ENCODE measurements at regions not wholly inside any gene's neighbourhood (a gene's known extent, or its start where the extent isn't known, plus 50 kb on each side); places are given as distances from the start of the nearest gene placed in this dataset.

DNA sequence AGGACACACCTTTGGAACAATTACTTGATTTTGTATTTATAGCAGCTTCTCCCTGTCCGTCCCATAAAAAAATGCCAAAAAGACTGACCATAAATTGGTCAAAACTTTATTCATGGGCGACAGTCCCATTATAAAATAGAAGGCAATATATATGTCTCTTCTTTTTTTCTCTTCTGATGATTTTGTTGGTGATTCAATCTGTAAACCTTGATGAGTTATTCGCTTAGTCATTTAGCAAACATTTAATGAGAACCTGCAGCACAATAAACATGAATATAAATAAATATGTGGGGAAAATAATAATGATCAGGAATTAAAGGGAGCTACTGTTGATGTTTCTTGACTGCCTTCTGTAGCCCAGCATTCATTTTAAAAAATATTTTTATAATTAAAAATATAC lies 356.4 kb upstream of the ACTBL2 start:
- no peak for DNase-seq (ENCODE audit: low spot score)

- DNase-seq (ENCODE audit: low spot score), result no peak
Measured at GRCh38 chr5:57836921-57837320, 354.3 kb upstream of the ACTBL2 start.

GRCh38 chr5:57836331-57836730 lies 353.7 kb upstream of the ACTBL2 start:
- no peak for DNase-seq (ENCODE audit: low spot score)

GRCh38 chr5:57834829-57835608 lies 352.4 kb upstream of the ACTBL2 start:
- DNase-seq (ENCODE audit: low spot score), result no peak

GRCh38 chr5:57833489-57833888 lies 350.9 kb upstream of the ACTBL2 start:
- DNase-seq (ENCODE audit: low spot score), result no peak

DNA sequence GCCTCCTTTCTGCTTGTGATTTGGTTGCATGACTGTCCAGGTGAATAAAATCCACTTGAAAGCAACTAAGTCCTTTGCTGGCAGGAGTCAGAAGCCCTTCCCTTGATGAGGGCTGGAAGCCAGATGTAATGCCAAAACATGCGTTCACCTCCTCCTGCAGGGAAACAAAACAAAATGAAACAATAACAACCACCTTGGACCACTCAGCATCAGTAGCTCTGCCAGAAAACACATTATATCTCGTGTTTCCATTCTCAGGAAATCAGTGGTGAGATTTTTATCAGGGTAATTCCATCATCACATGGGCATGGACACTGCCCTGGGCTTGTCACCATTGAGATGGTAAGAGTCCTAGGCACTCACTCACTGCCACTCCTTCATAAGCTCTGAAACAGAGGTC lies 350.3 kb upstream of the ACTBL2 start:
- DNase-seq (ENCODE audit: low spot score), result no peak

DNA sequence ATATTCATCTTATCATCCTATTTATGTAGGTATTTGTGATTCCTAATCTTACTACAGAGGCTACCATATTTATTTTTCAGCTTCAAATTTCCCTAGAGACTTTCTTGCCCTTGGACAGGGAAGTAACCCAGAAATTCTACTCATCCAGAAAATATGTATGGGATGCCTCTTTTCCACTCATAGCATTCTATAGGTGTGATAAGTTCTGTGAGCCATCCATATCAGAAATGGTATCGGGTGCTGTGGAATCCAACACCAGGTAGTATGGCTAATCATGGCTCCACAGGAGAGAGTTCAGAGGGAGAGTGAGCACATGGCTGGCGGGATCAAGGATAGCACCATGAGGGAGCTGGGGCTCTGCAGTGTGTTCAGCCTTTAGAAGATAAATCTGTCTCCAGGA lies 349.3 kb upstream of the ACTBL2 start:
- DNase-seq (ENCODE audit: low spot score), result no peak

GRCh38 chr5:57831090-57831489 lies 348.5 kb upstream of the ACTBL2 start:
- DNase-seq (ENCODE audit: low spot score), result no peak

DNA sequence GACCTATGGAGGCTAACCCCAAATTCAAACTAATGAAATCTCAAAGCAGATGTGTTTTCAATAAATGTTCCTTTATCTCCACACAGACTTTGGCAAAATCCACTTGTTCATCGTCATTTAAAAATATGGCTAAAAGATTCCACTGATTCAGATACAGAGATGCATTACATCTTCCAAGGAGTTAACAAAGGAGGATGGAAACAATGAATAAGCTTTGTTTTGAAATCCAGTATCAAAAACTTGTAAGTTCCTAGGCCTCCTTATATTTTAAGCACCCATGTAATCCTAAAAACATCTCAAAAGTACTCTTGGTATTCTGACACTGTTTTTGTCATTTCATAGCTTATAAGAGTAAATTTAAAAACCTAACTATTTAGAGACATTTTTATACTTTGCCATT lies 345.6 kb upstream of the ACTBL2 start:
- no peak for DNase-seq (ENCODE audit: low spot score)

GRCh38 chr5:57825031-57825686 lies 342.5 kb upstream of the ACTBL2 start:
- DNase-seq (ENCODE audit: low spot score), result no peak

- no peak for DNase-seq (ENCODE audit: low spot score)
Measured at GRCh38 chr5:57824623-57825022, 342.0 kb upstream of the ACTBL2 start.

DNA sequence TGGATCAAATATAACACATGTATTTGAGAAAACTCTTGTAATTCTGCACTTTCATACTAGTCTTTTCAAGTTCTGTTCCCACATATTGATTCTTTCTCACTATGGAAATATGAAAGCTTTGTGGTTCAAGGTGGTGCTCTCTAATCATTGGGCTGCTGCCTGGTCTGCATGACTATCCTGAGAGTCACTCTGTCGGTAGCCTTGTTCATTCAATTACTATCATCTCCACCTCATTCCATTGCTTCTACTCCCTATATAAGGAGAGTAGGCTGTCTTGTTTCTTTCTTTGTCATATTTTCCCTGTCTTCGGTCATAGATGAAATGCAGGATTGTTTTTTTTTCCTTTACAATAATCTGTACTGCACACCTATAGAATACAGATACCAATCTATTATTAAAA lies 341.4 kb upstream of the ACTBL2 start:
- DNase-seq (ENCODE audit: low spot score), result no peak

DNA sequence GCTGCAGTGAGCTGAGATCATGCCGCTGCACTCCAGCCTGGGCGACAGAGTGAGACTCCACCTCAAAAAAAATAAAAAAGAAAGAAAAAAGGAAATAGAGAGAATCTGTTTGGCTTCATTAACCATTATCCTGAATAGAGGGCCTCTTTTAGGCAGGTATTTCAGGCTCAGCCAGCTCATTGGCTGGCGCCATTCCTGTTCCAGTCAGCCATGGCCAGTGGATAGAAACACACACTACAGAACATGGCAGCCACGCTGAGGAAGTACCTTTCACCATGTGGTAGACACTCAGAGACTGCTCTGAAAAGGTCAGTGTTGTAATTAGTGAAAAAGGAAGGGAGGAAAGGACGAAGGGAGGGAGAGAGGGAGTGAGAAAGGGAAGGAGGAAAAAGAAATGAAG lies 340.0 kb upstream of the ACTBL2 start:
- DNase-seq (ENCODE audit: low spot score), result no peak

GRCh38 chr5:57818397-57818796 lies 335.8 kb upstream of the ACTBL2 start:
- DNase-seq (ENCODE audit: low spot score), result no peak

GRCh38 chr5:57817924-57818323 lies 335.3 kb upstream of the ACTBL2 start:
- DNase-seq (ENCODE audit: low spot score), result no peak

DNA sequence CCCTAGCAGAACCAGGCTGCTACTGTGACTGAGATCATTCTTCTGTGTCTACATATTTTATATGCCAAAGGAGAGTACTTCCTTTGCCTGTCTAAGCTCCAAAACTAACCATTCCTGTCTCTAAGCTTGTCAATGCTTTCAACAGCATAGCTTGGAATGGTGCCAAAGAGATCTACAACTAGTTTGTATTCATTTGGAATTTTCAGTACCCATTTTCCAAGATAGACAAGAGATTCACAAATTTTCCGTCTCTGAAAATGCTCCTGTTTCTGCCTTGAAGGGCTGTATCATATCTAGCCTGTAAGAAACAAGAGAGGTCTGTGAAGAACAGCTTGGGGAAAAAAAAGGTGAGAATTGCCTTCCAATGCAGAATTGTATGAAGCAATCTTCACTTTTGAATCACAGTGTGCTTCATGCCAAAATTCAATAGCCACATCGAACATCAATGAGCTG lies 334.4 kb upstream of the ACTBL2 start:
- DNase-seq (ENCODE audit: low spot score), result no peak

- no peak for DNase-seq (ENCODE audit: low spot score)
Measured at GRCh38 chr5:57816108-57816507, 333.5 kb upstream of the ACTBL2 start.

DNA sequence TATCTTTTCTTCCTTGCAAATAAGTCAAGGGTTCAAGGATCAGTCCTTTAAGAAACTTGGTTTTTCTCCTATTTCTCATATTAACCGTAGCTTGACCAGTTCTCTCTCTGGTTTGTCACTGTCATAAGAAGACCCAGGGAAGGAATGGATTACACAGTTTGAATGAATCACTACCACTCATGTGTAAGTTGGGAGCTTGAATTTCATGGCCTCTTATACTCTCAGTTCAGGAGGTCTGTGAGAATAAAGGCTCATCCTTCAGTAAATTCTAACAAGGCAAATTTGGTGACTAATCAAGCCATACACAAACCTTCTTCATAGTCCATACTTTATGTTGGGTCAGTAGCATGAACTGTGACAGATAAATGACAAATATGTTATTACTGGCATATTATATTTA lies 323.1 kb upstream of the ACTBL2 start:
- no peak for DNase-seq (ENCODE audit: low spot score)

GRCh38 chr5:57805170-57805569 lies 322.6 kb upstream of the ACTBL2 start:
- no peak for DNase-seq (ENCODE audit: low spot score)

DNA sequence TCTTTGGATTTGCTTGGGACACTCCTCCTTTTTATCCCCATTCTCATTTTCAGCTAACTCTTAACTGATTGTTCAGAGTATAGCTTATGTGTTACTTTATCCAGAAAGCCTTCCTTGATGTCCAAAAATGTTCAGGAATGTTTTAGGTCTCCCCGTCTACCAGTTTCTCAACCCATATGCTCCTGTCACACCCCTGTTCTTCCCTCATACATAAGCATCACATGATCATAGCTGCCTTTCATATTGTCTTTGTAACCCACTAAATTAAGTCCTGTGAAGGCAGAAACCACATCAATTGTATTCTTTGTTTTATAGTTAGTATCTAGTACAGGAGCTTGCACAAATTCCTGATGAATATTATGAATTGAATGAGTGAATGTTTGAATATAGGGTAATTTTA lies 321.9 kb upstream of the ACTBL2 start:
- no peak for DNase-seq (ENCODE audit: low spot score)

- no peak for DNase-seq (ENCODE audit: low spot score)
Measured at GRCh38 chr5:57804007-57804444, 321.4 kb upstream of the ACTBL2 start.

GRCh38 chr5:57802131-57802530 lies 319.5 kb upstream of the ACTBL2 start:
- no peak for DNase-seq (ENCODE audit: low spot score)

- no peak for DNase-seq (ENCODE audit: low spot score)
Measured at GRCh38 chr5:57795203-57795602, 312.6 kb upstream of the ACTBL2 start.

- no peak for DNase-seq (ENCODE audit: low spot score)
Measured at GRCh38 chr5:57791875-57792274, 309.3 kb upstream of the ACTBL2 start.

Data from hematopoietic multipotent progenitor cell treated with erythropoietin and hydrocortisone succinate and interleukin-3 and kit ligand, for 15 days (in vitro differentiated cells).